HG03520 (cell line): ENCODE measurements at regions not wholly inside any gene's neighbourhood (a gene's known extent, or its start where the extent isn't known, plus 50 kb on each side); places are given as distances from the start of the nearest gene placed in this dataset.
"Not testable (repeated sequence)": the region's sequence is repeated elsewhere in the genome, so short reads cannot be mapped to it uniquely, and the experiment has no call there.

Experiments
- ATAC-seq: cut with Tn5 transposase; IDR thresholded peaks from one replicate; pipeline ENCODE4 v1.9.1; 2021; ENCODE audit warnings: mild to moderate bottlenecking, moderate library complexity; ENCODE audit not compliant: unreplicated experiment

GRCh38 chr5:56402266-56403220 is 169.4 kb upstream of the ANKRD55 start:
- no peak for ATAC-seq

- ATAC-seq = not testable (repeated sequence)
Observed at GRCh38 chr5:56397796-56398195, 164.7 kb upstream of the ANKRD55 start.

GRCh38 chr5:56396634-56397033 is 163.5 kb upstream of the ANKRD55 start:
- ATAC-seq = no peak

GRCh38 chr5:56389261-56389660 is 156.1 kb upstream of the ANKRD55 start:
- ATAC-seq = no peak

GRCh38 chr5:56388229-56388985 is 155.3 kb upstream of the ANKRD55 start:
- no peak for ATAC-seq

GRCh38 chr5:56386046-56386445 is 152.9 kb upstream of the ANKRD55 start:
- ATAC-seq = no peak

GRCh38 chr5:56384186-56384585 is 151.1 kb upstream of the ANKRD55 start:
- ATAC-seq = no peak

- ATAC-seq = no peak
Observed at GRCh38 chr5:56383761-56384160, 150.6 kb upstream of the ANKRD55 start.

- no peak for ATAC-seq
Observed at GRCh38 chr5:56382896-56383295, 149.8 kb upstream of the ANKRD55 start.

GRCh38 chr5:56377573-56377972 is 144.4 kb upstream of the ANKRD55 start:
- no peak for ATAC-seq

GRCh38 chr5:56376128-56376527 is 143.0 kb upstream of the ANKRD55 start:
- ATAC-seq = no peak

GRCh38 chr5:56375011-56375410 is 141.9 kb upstream of the ANKRD55 start:
- ATAC-seq = no peak

GRCh38 chr5:56372491-56372890 is 139.4 kb upstream of the ANKRD55 start:
- ATAC-seq = not testable (repeated sequence)

GRCh38 chr5:56369361-56369811 is 136.3 kb upstream of the ANKRD55 start:
- no peak for ATAC-seq

- ATAC-seq = no peak
Observed at GRCh38 chr5:56367748-56368147, 134.6 kb upstream of the ANKRD55 start.

GRCh38 chr5:56366986-56367385 is 133.9 kb upstream of the ANKRD55 start:
- no peak for ATAC-seq

GRCh38 chr5:56361398-56361797 is 128.3 kb upstream of the ANKRD55 start:
- no peak for ATAC-seq

GRCh38 chr5:56360816-56361215 is 127.7 kb upstream of the ANKRD55 start:
- ATAC-seq = no peak

- no peak for ATAC-seq
Observed at GRCh38 chr5:56359809-56360685, 126.9 kb upstream of the ANKRD55 start.

- ATAC-seq = no peak
Observed at GRCh38 chr5:56358703-56359681, 125.9 kb upstream of the ANKRD55 start.
